ENCODE measurements at regions not wholly inside any gene's neighbourhood (a gene's known extent, or its start where the extent isn't known, plus 50 kb on each side); places are given as distances from the start of the nearest gene placed in this dataset.

DNA sequence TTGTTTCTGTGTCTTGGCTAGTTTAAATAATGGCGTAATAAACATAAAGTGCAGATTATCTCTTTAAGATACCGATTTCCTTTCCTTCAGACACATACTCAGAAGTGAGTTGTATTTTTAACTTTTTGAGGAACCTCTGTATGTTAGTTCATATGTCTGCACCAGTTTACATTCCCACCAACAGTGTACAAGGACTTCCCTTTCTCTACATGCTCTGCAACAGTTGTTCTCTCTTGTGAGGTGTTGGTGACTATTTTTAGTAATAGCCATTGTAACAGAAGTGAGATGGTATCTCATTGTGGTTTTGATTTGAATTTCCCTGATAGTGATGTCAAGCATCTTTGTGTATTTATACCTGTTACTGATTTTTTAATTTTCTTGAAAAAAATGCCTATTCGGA lies 418.6 kb downstream of the UQCRFS1 start:
- no peak overlapping the region for H3K9ac ChIP-seq (ENCODE audit: control insufficient read depth, insufficient read depth, low read length)
- no peak for TF ChIP-seq BHLHE40 (IDR thresholded peaks at IDR 0.05; ENCODE audit: borderline replicate concordance in 1 of 2, low read depth in 2 of 2, low read length in 1 of 2)
- no peak for TF ChIP-seq TCF7 (IDR thresholded peaks at IDR 0.05; ENCODE audit: borderline replicate concordance)
- TF ChIP-seq KAT2A (conservative IDR thresholded peaks at IDR 0.05; ENCODE audit: control insufficient read depth, low read depth, low read length), result no peak
- TF ChIP-seq, protein P1, sequence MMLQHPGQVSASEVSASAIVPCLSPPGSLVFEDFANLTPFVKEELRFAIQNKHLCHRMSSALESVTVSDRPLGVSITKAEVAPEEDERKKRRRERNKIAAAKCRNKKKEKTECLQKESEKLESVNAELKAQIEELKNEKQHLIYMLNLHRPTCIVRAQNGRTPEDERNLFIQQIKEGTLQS (IDR thresholded peaks at IDR 0.05; ENCODE audit: borderline replicate concordance, extremely low read depth, low read depth, low read length), result no peak
- TF ChIP-seq ESRRA (IDR thresholded peaks at IDR 0.05; ENCODE audit: low read length), result no peak
- no peak for TF ChIP-seq MTA3 (IDR thresholded peaks at IDR 0.05; ENCODE audit: borderline replicate concordance, low read length)
- no peak for TF ChIP-seq POLR2AphosphoS5 (IDR thresholded peaks at IDR 0.05; ENCODE audit: low read length)
- TF ChIP-seq SMARCA5 (IDR thresholded peaks at IDR 0.05), result no peak
- TF ChIP-seq, protein P2, sequence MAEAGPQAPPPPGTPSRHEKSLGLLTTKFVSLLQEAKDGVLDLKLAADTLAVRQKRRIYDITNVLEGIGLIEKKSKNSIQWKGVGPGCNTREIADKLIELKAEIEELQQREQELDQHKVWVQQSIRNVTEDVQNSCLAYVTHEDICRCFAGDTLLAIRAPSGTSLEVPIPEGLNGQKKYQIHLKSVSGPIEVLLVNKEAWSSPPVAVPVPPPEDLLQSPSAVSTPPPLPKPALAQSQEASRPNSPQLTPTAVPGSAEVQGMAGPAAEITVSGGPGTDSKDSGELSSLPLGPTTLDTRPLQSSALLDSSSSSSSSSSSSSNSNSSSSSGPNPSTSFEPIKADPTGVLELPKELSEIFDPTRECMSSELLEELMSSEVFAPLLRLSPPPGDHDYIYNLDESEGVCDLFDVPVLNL (IDR thresholded peaks at IDR 0.05; ENCODE audit: low read depth, low read length), result no peak
- TF ChIP-seq, protein P3, sequence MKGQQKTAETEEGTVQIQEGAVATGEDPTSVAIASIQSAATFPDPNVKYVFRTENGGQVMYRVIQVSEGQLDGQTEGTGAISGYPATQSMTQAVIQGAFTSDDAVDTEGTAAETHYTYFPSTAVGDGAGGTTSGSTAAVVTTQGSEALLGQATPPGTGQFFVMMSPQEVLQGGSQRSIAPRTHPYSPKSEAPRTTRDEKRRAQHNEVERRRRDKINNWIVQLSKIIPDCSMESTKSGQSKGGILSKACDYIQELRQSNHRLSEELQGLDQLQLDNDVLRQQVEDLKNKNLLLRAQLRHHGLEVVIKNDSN (IDR thresholded peaks at IDR 0.05; ENCODE audit: borderline replicate concordance, extremely low read length, insufficient read depth, low read depth, low read length), result no peak
- TF ChIP-seq SUPT20H (IDR thresholded peaks at IDR 0.05; ENCODE audit: borderline replicate concordance, control insufficient read depth, low read depth, low read length), result no peak
- TF ChIP-seq MTA2 (IDR thresholded peaks at IDR 0.05; ENCODE audit: low read depth), result no peak
- no peak for TF ChIP-seq ZSCAN29 (IDR thresholded peaks at IDR 0.05)
- no peak for TF ChIP-seq TAF1 (IDR thresholded peaks at IDR 0.05; ENCODE audit: borderline replicate concordance, low read depth, low read length)
- TF ChIP-seq ZNF622 (IDR thresholded peaks at IDR 0.05), result no peak
- H3K4me1 ChIP-seq (ENCODE audit: control insufficient read depth, insufficient read depth, low read length), result no peaks in the 10 kb centered on the region
- H3K79me2 ChIP-seq (ENCODE audit: control insufficient read depth, insufficient read depth, low read length), result no peaks in the 10 kb centered on the region
- ATAC-seq, result no peak
- no peaks in the 10 kb centered on the region for H3K27me3 ChIP-seq (replicated peaks in 1 of 2; ENCODE audit: control insufficient read depth in 2 of 2, insufficient read depth in 2 of 2, low read length in 1 of 2)
- no TSS peak for BruUV-seq (replicated peaks)
- ChIA-PET SMC1A (ENCODE audit: uncharacterized antibody, unreplicated experiment) (no interaction called here), CTCF (no interaction called here), RAD21 (ENCODE audit: unreplicated experiment) (no interaction called here), POLR2A (no interaction called here)
- H3K4me2 ChIP-seq (ENCODE audit: control insufficient read depth, insufficient read depth), result no peak overlapping the region
- H4K20me1 ChIP-seq (ENCODE audit: control insufficient read depth, insufficient read depth), result no peaks in the 10 kb centered on the region
- in situ Hi-C loops (cut with MboI), result no loop called here
- no peaks in the 10 kb centered on the region for H3K36me3 ChIP-seq (ENCODE audit: control insufficient read depth in 2 of 2, insufficient read depth in 2 of 2, low read length in 1 of 2)
- H2AFZ ChIP-seq (ENCODE audit: control insufficient read depth, low read depth, low read length), result no peak overlapping the region
- no peaks in the 10 kb centered on the region; the same call in 2 of the 3 replicates for H3K9me3 ChIP-seq (replicated peaks; ENCODE audit: control insufficient read depth, insufficient read depth, low read length)
- WGBS (ENCODE audit: insufficient coverage, insufficient replicate concordance, low lambda C conversion rate, missing lambda C conversion rate), result 19% methylated on average over 3 of the region's 3 CpGs
- H3K4me3 ChIP-seq, result no peak overlapping the region
- no peak for DNase-seq (ENCODE audit: low read depth, low spot score)
- FAIRE-seq, result no peak
- no peak overlapping the region for H3K27ac ChIP-seq (ENCODE audit: control insufficient read depth, insufficient read depth)
- intact Hi-C loops (cut with micrococcal nuclease; ENCODE audit: unreplicated experiment), result no loop called here
